HG02759 (cell line): ENCODE measurements at regions not wholly inside any gene's neighbourhood (a gene's known extent, or its start where the extent isn't known, plus 50 kb on each side); places are given as distances from the start of the nearest gene placed in this dataset.

Experiments used
- ATAC-seq: cut with Tn5 transposase; IDR thresholded peaks from one replicate; pipeline ENCODE4 v1.9.1; 2021; ENCODE audit warnings: mild to moderate bottlenecking, moderate library complexity; ENCODE audit not compliant: unreplicated experiment

- no peak for ATAC-seq
These were observed 159.0 kb downstream of the TRIM27 start for GRCh38 chr6:28764761-28765282.

GRCh38 chr6:28765978-28766351 is 157.8 kb downstream of the TRIM27 start:
- ATAC-seq: no peak

GRCh38 chr6:28766426-28766825 is 157.4 kb downstream of the TRIM27 start:
- no peak for ATAC-seq

GRCh38 chr6:28767133-28767532 is 156.7 kb downstream of the TRIM27 start:
- ATAC-seq: no peak

GRCh38 chr6:28767691-28768090 is 156.1 kb downstream of the TRIM27 start:
- ATAC-seq: no peak

GRCh38 chr6:28768187-28768913 is 155.4 kb downstream of the TRIM27 start:
- no peak for ATAC-seq

- no peak for ATAC-seq
These were observed 154.0 kb downstream of the TRIM27 start for GRCh38 chr6:28769626-28770402.

- ATAC-seq: no peak
These were observed 153.1 kb downstream of the TRIM27 start for GRCh38 chr6:28770732-28771131.

GRCh38 chr6:28771401-28772267 is 152.2 kb downstream of the TRIM27 start:
- no peak for ATAC-seq

- ATAC-seq: no peak
These were observed 151.1 kb downstream of the TRIM27 start for GRCh38 chr6:28772480-28773381.

GRCh38 chr6:28774292-28775051 is 149.3 kb downstream of the TRIM27 start:
- ATAC-seq: no peak

GRCh38 chr6:28775052-28775376 is 148.8 kb downstream of the TRIM27 start:
- no peak for ATAC-seq

- ATAC-seq: no peak
These were observed 148.2 kb downstream of the TRIM27 start for GRCh38 chr6:28775405-28776129.

- ATAC-seq: no peak
These were observed 147.3 kb downstream of the TRIM27 start for GRCh38 chr6:28776269-28777146.

GRCh38 chr6:28777147-28777461 is 146.7 kb downstream of the TRIM27 start:
- ATAC-seq: no peak

GRCh38 chr6:28782113-28782673 is 141.6 kb downstream of the TRIM27 start:
- ATAC-seq: no peak

- no peak for ATAC-seq
These were observed 137.7 kb downstream of the TRIM27 start for GRCh38 chr6:28785962-28786679.
